Panc1 (cell line): ENCODE measurements at regions not wholly inside any gene's neighbourhood (a gene's known extent, or its start where the extent isn't known, plus 50 kb on each side); places are given as distances from the start of the nearest gene placed in this dataset.

Experiments used
- CTCF ChIP-seq: fragments of 450-650 bp; IDR thresholded peaks from 2 replicates; pipeline ENCODE4 v1.5.1; 2017; ENCODE audit warnings: mild to moderate bottlenecking
- POLR2AphosphoS5 ChIP-seq: IDR thresholded peaks from 2 replicates; pipeline ENCODE4 v1.6.1; 2012; ENCODE audit warnings: mild to moderate bottlenecking, low read depth, low read length, moderate library complexity

DNA sequence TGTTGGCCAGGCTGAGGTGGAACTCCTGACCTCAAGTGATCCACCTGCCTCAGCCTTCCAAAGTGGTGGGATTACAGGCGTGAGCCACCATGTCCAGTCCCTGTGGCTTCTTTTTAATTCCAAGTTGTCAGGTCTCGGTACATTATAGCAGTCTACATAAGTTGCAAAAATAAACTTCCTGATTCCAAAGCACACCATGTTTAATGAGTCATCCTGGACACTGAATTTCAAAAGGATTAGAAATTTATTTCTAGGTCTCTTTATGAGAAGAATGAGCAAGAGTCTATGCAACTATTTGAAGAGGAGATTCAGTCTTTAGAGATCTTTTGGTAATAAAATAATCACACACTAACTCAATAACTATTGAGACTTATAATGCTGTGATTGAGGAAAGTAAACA, 63.9 kb upstream of the MCHR2 start:
- TF ChIP-seq POLR2AphosphoS5 (no peak), CTCF (no peak)
